ENCODE measurements at regions not wholly inside any gene's neighbourhood (a gene's known extent, or its start where the extent isn't known, plus 50 kb on each side); places are given as distances from the start of the nearest gene placed in this dataset.

- no peak overlapping the region for H3K27ac ChIP-seq (ENCODE audit: low read length)
- H3K4me3 ChIP-seq (ENCODE audit: low read length): no peak overlapping the region
- WGBS (ENCODE audit: insufficient coverage, insufficient read length): no CpG with 5 or more reads among the region's 3 CpGs
- H3K36me3 ChIP-seq (ENCODE audit: control insufficient read depth, insufficient read depth, low read length): no peaks in the 10 kb centered on the region
- H3K4me1 ChIP-seq (ENCODE audit: control insufficient read depth, insufficient read depth, low read length): 0 out of 2 replicates have a peak, but pooled peaks cover 1% of the 10 kb centered on the region
- DNase-seq (ENCODE audit: low read depth, low spot score): no peak
- H3K9me3 ChIP-seq (ENCODE audit: control insufficient read depth, insufficient read depth, low read length): no peaks in the 10 kb centered on the region
- no peaks in the 10 kb centered on the region for H3K27me3 ChIP-seq (ENCODE audit: control insufficient read depth, insufficient read depth, low read length)
These were observed 84.2 kb upstream of the SLC2A1 start for GRCh38 chr1:43042773-43043457.

- H3K4me1 ChIP-seq (ENCODE audit: control insufficient read depth, insufficient read depth, low read length): 0 out of 2 replicates have a peak, but pooled peaks cover 1% of the 10 kb centered on the region
- no peaks in the 10 kb centered on the region for H3K36me3 ChIP-seq (ENCODE audit: control insufficient read depth, insufficient read depth, low read length)
- no peak overlapping the region for H3K4me3 ChIP-seq (ENCODE audit: low read length)
- H3K9me3 ChIP-seq (ENCODE audit: control insufficient read depth, insufficient read depth, low read length): no peaks in the 10 kb centered on the region
- H3K27me3 ChIP-seq (ENCODE audit: control insufficient read depth, insufficient read depth, low read length): no peaks in the 10 kb centered on the region
- H3K27ac ChIP-seq (ENCODE audit: low read length): no peak overlapping the region
- DNase-seq (ENCODE audit: low read depth, low spot score): no peak
- WGBS (ENCODE audit: insufficient coverage, insufficient read length): no CpG with 5 or more reads among the region's 4 CpGs
These were observed 83.5 kb upstream of the SLC2A1 start for GRCh38 chr1:43042127-43042526.

GRCh38 chr1:43041591-43041990, 82.9 kb upstream of the SLC2A1 start:
- WGBS (ENCODE audit: insufficient coverage, insufficient read length): no CpG with 5 or more reads among the region's 3 CpGs
- no peak overlapping the region for H3K27ac ChIP-seq (ENCODE audit: low read length)

GRCh38 chr1:43039228-43040055, 80.8 kb upstream of the SLC2A1 start:
- Histone ChIP-seq H3K27me3 (ENCODE audit: control insufficient read depth, insufficient read depth, low read length) (no peaks in the 10 kb centered on the region), H3K4me3 (ENCODE audit: low read length) (no peak overlapping the region), H3K36me3 (ENCODE audit: control insufficient read depth, insufficient read depth, low read length) (no peaks in the 10 kb centered on the region), H3K27ac (ENCODE audit: low read length) (no peak overlapping the region), H3K9me3 (ENCODE audit: control insufficient read depth, insufficient read depth, low read length) (no peaks in the 10 kb centered on the region), H3K4me1 (ENCODE audit: control insufficient read depth, insufficient read depth, low read length) (peaks cover 1% of the 10 kb centered on the region; the same call in 1 of the 2 replicates)
- DNase-seq (ENCODE audit: low read depth, low spot score): no peak
- no CpG with 5 or more reads among the region's 14 CpGs for WGBS (ENCODE audit: insufficient coverage, insufficient read length)

More at GRCh38 chr1:43041591-43041990, 82.9 kb upstream of the SLC2A1 start:
- Histone ChIP-seq H3K27me3 (ENCODE audit: control insufficient read depth, insufficient read depth, low read length) (no peaks in the 10 kb centered on the region), H3K4me3 (ENCODE audit: low read length) (no peak overlapping the region), H3K9me3 (ENCODE audit: control insufficient read depth, insufficient read depth, low read length) (no peaks in the 10 kb centered on the region), H3K4me1 (ENCODE audit: control insufficient read depth, insufficient read depth, low read length) (0 out of 2 replicates have a peak, but pooled peaks cover 1% of the 10 kb centered on the region), H3K36me3 (ENCODE audit: control insufficient read depth, insufficient read depth, low read length) (no peaks in the 10 kb centered on the region)
- no peak for DNase-seq (ENCODE audit: low read depth, low spot score)

- Histone ChIP-seq H3K4me3 (ENCODE audit: low read length) (no peak overlapping the region), H3K9me3 (ENCODE audit: control insufficient read depth, insufficient read depth, low read length) (no peaks in the 10 kb centered on the region), H3K4me1 (ENCODE audit: control insufficient read depth, insufficient read depth, low read length) (peaks cover 1% of the 10 kb centered on the region; the same call in 1 of the 2 replicates), H3K27me3 (ENCODE audit: control insufficient read depth, insufficient read depth, low read length) (no peaks in the 10 kb centered on the region), H3K27ac (ENCODE audit: low read length) (no peak overlapping the region), H3K36me3 (ENCODE audit: control insufficient read depth, insufficient read depth, low read length) (no peaks in the 10 kb centered on the region)
- no peak for DNase-seq (ENCODE audit: low read depth, low spot score)
- no CpG with 5 or more reads among the region's 9 CpGs for WGBS (ENCODE audit: insufficient coverage, insufficient read length)
These were observed 79.7 kb upstream of the SLC2A1 start for GRCh38 chr1:43038232-43038935.

- WGBS (ENCODE audit: insufficient coverage, insufficient read length): no CpG with 5 or more reads among the region's 6 CpGs
- Histone ChIP-seq H3K9me3 (ENCODE audit: control insufficient read depth, insufficient read depth, low read length) (no peaks in the 10 kb centered on the region), H3K27ac (ENCODE audit: low read length) (no peak overlapping the region), H3K4me1 (ENCODE audit: control insufficient read depth, insufficient read depth, low read length) (peaks cover 1% of the 10 kb centered on the region; the same call in 1 of the 2 replicates), H3K27me3 (ENCODE audit: control insufficient read depth, insufficient read depth, low read length) (no peaks in the 10 kb centered on the region), H3K4me3 (ENCODE audit: low read length) (no peak overlapping the region), H3K36me3 (ENCODE audit: control insufficient read depth, insufficient read depth, low read length) (no peaks in the 10 kb centered on the region)
- no peak for DNase-seq (ENCODE audit: low read depth, low spot score)
These were observed 78.8 kb upstream of the SLC2A1 start for GRCh38 chr1:43037466-43037865.

GRCh38 chr1:43036932-43037331, 78.3 kb upstream of the SLC2A1 start:
- no peak overlapping the region for H3K27ac ChIP-seq (ENCODE audit: low read length)
- peaks cover 1% of the 10 kb centered on the region; the same call in 1 of the 2 replicates for H3K4me1 ChIP-seq (ENCODE audit: control insufficient read depth, insufficient read depth, low read length)
- no peaks in the 10 kb centered on the region for H3K36me3 ChIP-seq (ENCODE audit: control insufficient read depth, insufficient read depth, low read length)
- 100% methylated on average over 5 of the region's 7 CpGs for WGBS (ENCODE audit: insufficient coverage, insufficient read length)
- H3K4me3 ChIP-seq (ENCODE audit: low read length): no peak overlapping the region
- no peak for DNase-seq (ENCODE audit: low read depth, low spot score)
- no peaks in the 10 kb centered on the region for H3K27me3 ChIP-seq (ENCODE audit: control insufficient read depth, insufficient read depth, low read length)
- no peaks in the 10 kb centered on the region for H3K9me3 ChIP-seq (ENCODE audit: control insufficient read depth, insufficient read depth, low read length)

GRCh38 chr1:43035821-43036741, 77.4 kb upstream of the SLC2A1 start:
- Histone ChIP-seq H3K36me3 (ENCODE audit: control insufficient read depth, insufficient read depth, low read length) (no peaks in the 10 kb centered on the region), H3K4me1 (ENCODE audit: control insufficient read depth, insufficient read depth, low read length) (peaks cover 1% of the 10 kb centered on the region; the same call in 1 of the 2 replicates), H3K9me3 (ENCODE audit: control insufficient read depth, insufficient read depth, low read length) (no peaks in the 10 kb centered on the region), H3K4me3 (ENCODE audit: low read length) (no peak overlapping the region), H3K27me3 (ENCODE audit: control insufficient read depth, insufficient read depth, low read length) (no peaks in the 10 kb centered on the region), H3K27ac (ENCODE audit: low read length) (no peak overlapping the region)
- no CpG with 5 or more reads among the region's 24 CpGs for WGBS (ENCODE audit: insufficient coverage, insufficient read length)
- no peak for DNase-seq (ENCODE audit: low read depth, low spot score)

GRCh38 chr1:43034778-43035177, 76.1 kb upstream of the SLC2A1 start:
- DNase-seq (ENCODE audit: low read depth, low spot score): no peak
- Histone ChIP-seq H3K27ac (ENCODE audit: low read length) (no peak overlapping the region), H3K4me1 (ENCODE audit: control insufficient read depth, insufficient read depth, low read length) (peaks cover 1% of the 10 kb centered on the region; the same call in 1 of the 2 replicates), H3K36me3 (ENCODE audit: control insufficient read depth, insufficient read depth, low read length) (no peaks in the 10 kb centered on the region), H3K4me3 (ENCODE audit: low read length) (no peak overlapping the region), H3K9me3 (ENCODE audit: control insufficient read depth, insufficient read depth, low read length) (no peaks in the 10 kb centered on the region), H3K27me3 (ENCODE audit: control insufficient read depth, insufficient read depth, low read length) (no peaks in the 10 kb centered on the region)
- WGBS (ENCODE audit: insufficient coverage, insufficient read length): no CpG with 5 or more reads among the region's 4 CpGs
